ENCODE measurements at regions not wholly inside any gene's neighbourhood (a gene's known extent, or its start where the extent isn't known, plus 50 kb on each side); places are given as distances from the start of the nearest gene placed in this dataset.

DNA sequence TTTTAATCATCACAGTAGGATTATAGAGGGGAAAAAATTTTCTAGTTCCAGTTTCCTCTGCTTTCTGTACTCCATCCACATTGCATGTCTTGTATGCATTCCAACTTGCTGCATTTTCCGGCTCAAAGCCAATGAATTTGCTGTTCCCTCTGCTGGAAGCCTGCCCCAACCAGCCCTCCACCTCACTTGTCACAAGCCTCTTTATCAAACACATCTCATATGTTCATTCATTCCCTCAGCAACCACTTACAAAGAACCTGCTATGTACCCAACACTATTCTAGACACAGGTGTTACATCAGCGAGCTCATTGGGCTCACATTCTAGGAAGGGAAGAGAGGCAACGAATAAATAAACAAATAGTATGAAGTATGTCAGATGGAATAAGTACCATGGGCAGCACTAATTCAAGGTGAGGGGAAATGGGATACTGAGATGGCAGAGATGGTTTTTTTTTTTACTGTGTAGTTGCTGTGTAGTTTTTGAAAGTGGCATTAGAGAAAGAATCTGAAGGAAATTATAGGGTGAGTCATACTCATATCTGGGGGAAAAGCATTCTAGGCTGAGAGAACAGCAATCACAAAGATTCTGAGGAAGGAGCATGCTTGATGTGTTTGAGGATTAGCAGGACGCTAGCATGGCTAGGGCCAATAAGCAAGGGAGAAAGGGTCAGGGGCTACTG lies 332.5 kb downstream of the PDGFC start (continued):
- TF ChIP-seq SMC3 (IDR thresholded peaks at IDR 0.05; ENCODE audit: low read depth, low read length): no peak

GRCh38 chr4:156638334-156638733 lies 333.3 kb downstream of the PDGFC start:
- Histone ChIP-seq H3K18ac (ENCODE audit: low read depth, low read length) (no peak overlapping the region; the same call in 1 of the 2 replicates), H3K14ac (replicated peaks; ENCODE audit: low read depth, low read length) (no peak overlapping the region), H3K23ac (ENCODE audit: low read depth, low read length) (no peak overlapping the region; the same call in 1 of the 2 replicates), H2AFZ (replicated peaks; ENCODE audit: low read length, poor library complexity) (no peak overlapping the region), H4K8ac (ENCODE audit: low read depth in 2 of 2, low read length in 2 of 2) (peak overlapping the region in 1 of 2 experiments; percentile 76; a peak in 2 of 4 replicates), H3K9me1 (ENCODE audit: insufficient read depth, low read length) (peaks cover 2% of the 10 kb centered on the region), H2BK5ac (ENCODE audit: low read depth, low read length, poor library complexity, severe bottlenecking) (peak overlapping the region; percentile 81), H2BK20ac (ENCODE audit: low read depth, low read length) (peak overlapping the region; percentile 38; the same call in 1 of the 2 replicates), H3K36me3 (ENCODE audit: control insufficient read depth, insufficient read depth, low read length) (no peaks in the 10 kb centered on the region), H4K5ac (ENCODE audit: low read depth, low read length) (no peak overlapping the region), H3K4ac (ENCODE audit: low read depth, low read length) (peak overlapping the region; percentile 29; the same call in 1 of the 2 replicates), H3K4me2 (ENCODE audit: low read depth, low read length) (no peak overlapping the region), H2BK15ac (ENCODE audit: low read depth, low read length) (no peak overlapping the region), H2AK9ac (replicated peaks; ENCODE audit: low read depth, low read length, poor library complexity) (no peak overlapping the region), H3K27ac (ENCODE audit: insufficient read depth, low read length) (no peak overlapping the region), H3K27me3 (ENCODE audit: control insufficient read depth, insufficient read depth, low read length) (no peaks in the 10 kb centered on the region), H3K56ac (ENCODE audit: extremely low read depth, insufficient read depth, low read length) (no peak overlapping the region), H2AK5ac (ENCODE audit: low read depth, low read length) (no peak overlapping the region), H4K20me1 (ENCODE audit: insufficient read depth, low read length) (no peaks in the 10 kb centered on the region), H3K9me3 (ENCODE audit: control insufficient read depth, insufficient read depth, low read length) (no peaks in the 10 kb centered on the region), H3K9ac (ENCODE audit: low read depth, low read length) (no peak overlapping the region), H4K91ac (ENCODE audit: insufficient read depth, low read depth, low read length) (no peak overlapping the region), H3K4me1 (ENCODE audit: control insufficient read depth, insufficient read depth, low read length) (peaks cover 5% of the 10 kb centered on the region; the same call in 1 of the 2 replicates), H3K4me3 (ENCODE audit: insufficient read depth, low read depth, low read length) (no peak overlapping the region), H3K79me1 (ENCODE audit: low read depth in 1 of 2, low read length in 2 of 2) (no peaks in the 10 kb centered on the region), H2BK120ac (ENCODE audit: low read depth, low read length) (0 out of 2 replicates have a peak overlapping the region, but pooled peaks have one; percentile 45)
- dilution Hi-C loops (cut with HindIII; ENCODE audit: low sequenced_read_pairs, unreplicated experiment): no loop called here
- in situ Hi-C loops (cut with MboI; ENCODE audit: low sequenced_read_pairs): no loop called here
- ATAC-seq (ENCODE audit: low read depth) (peak; percentile 69), DNase-seq (peak; percentile 53)
- BruUV-seq (replicated peaks): no TSS peak
- POLR2A ChIA-PET (ENCODE audit: unreplicated experiment): no interaction called here
- intact Hi-C loops (cut with micrococcal nuclease): loop anchor here (2.0 to 5.0 kb wide), 2 partner anchors 162 to 334 kb away; partner anchors contain the start of gene PDGFC
- CTCF ChIA-PET: no interaction called here
- TF ChIP-seq, protein P1, sequence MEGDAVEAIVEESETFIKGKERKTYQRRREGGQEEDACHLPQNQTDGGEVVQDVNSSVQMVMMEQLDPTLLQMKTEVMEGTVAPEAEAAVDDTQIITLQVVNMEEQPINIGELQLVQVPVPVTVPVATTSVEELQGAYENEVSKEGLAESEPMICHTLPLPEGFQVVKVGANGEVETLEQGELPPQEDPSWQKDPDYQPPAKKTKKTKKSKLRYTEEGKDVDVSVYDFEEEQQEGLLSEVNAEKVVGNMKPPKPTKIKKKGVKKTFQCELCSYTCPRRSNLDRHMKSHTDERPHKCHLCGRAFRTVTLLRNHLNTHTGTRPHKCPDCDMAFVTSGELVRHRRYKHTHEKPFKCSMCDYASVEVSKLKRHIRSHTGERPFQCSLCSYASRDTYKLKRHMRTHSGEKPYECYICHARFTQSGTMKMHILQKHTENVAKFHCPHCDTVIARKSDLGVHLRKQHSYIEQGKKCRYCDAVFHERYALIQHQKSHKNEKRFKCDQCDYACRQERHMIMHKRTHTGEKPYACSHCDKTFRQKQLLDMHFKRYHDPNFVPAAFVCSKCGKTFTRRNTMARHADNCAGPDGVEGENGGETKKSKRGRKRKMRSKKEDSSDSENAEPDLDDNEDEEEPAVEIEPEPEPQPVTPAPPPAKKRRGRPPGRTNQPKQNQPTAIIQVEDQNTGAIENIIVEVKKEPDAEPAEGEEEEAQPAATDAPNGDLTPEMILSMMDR (conservative IDR thresholded peaks at IDR 0.05; ENCODE audit: low read depth, low read length): no peak
- no peak for TF ChIP-seq CEBPB (IDR thresholded peaks at IDR 0.05; ENCODE audit: low read depth, low read length)
- WGBS, 2 experiments (ENCODE audit: extremely low coverage in 2 of 2, insufficient read length in 1 of 2): no CpG with 5 or more reads among the region's 5 CpGs
